ENCODE measurements at regions not wholly inside any gene's neighbourhood (a gene's known extent, or its start where the extent isn't known, plus 50 kb on each side); places are given as distances from the start of the nearest gene placed in this dataset.

GRCh38 chr2:126774761-126775160, 118.8 kb downstream of the GYPC start:
- TF ChIP-seq CTCF (IDR thresholded peaks at IDR 0.05 in 8 of 11, conservative IDR thresholded peaks at IDR 0.05 in 3 of 11) = no peak
- TF ChIP-seq POLR2A (IDR thresholded peaks at IDR 0.05) = no peak
- TF ChIP-seq POLR2AphosphoS5 (IDR thresholded peaks at IDR 0.05) = no peak
